ENCODE measurements at regions not wholly inside any gene's neighbourhood (a gene's known extent, or its start where the extent isn't known, plus 50 kb on each side); places are given as distances from the start of the nearest gene placed in this dataset.

DNA sequence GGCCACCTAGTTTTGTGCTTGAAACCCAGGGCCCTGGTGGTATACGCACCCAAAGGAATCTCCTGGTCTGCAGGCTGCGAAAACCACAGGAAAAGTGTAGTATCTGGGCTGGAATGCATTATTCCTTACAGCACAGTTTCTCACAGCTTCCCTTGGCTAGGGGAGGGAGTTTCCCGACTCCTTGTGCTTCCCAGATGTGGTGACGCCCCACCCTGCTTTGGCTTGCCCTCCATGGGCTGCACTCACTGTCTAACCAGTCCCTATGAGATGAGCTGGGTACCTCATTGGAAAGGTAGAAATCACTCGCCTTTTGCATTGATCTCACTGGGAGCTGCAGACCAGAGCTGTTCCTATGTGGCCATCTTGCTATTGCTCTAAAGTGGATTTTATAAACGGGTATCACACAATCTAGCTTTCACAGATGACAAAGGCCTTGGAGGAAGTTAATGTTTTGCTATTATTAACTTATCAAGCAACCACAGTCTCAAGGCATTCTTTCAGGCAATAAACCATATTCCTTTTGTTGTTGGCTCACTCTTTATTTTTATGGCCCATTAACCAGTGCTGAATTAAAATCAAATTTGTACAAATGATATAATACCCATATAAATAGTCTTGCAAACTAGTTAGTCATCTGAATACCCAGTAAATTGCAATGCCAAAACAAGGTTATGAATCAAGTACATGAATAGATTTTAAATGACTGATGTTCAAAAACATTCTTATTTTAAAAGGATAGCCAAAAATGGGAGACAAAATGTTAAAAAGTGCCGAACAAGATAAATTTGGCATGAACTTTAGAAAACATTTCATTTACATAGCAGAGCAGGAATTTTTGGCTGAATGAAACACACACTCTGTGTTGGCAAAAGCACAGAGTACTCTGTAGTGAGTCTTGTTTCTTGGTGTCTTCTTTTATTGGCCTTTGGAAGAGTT, 475.4 kb upstream of the ARGLU1 start:
- DNase-seq (ENCODE audit: low read depth in 3 of 3): no peak

DNA sequence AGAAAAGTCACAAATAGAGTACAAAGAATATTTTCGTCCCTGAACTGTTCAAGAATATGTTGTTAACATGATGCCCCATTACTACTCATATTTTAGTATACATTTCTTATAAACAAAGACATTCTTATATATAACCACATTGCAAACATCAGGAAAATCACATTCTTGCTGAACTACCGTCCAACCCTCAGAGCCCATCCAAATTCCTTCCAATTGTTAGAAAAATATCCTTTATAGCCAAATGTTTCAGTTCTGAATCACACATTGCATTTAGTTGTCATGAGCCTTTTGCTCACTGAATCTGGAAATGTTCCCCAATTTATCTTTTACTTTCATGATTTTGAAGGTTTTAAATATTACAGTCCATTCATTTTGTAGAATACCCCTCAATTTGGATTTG, 467.8 kb upstream of the ARGLU1 start:
- DNase-seq (ENCODE audit: low read depth in 3 of 3): no peak

DNA sequence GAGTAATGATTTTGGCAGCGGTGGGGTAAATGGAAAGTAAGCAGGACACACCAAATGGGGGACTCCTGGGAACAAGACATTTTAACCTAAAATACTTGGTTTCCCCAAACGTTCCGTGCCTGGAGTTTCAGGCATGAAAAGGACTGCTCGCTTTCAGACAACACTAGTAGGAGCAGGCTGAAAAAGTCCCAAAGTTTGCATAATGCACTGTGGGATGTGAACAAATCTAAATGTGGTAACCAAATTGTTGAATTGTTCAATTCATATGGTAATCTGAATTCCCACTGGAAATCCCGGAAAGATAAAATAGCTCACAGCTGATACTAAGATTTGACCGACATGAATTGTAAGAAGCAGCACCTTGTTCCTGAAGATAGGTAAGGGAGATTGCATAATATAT, 467.2 kb upstream of the ARGLU1 start:
- no peak for DNase-seq (ENCODE audit: low read depth in 3 of 3)

DNA sequence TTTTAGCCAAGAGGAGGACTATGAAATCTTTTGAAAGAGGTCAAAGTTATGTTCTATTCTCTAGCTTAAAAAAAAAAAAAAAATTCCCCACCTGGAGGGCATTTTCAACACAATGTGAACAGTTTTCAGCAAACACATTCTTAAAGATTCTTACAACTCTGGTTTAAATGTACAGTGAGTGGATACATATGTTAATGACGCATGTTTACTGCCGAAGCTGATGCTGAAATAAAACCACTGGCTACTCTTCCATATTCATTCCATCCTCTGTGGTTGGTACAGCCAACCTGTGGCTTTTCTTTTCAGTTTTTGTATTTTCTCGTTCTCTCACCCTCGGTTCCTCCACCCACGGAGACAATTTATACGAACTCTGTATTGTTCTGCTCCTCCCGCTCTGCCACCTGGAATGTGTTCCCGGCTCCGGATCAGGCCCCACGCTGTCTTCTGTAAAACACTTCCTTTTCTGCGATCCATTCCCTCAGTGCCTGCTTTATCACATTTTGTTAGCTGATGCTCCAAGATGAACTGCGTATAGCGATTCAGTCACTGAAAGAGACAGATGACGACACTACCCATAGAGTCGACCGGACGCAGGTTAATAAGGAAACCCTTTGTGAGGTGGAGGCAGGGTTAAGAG, 466.4 kb upstream of the ARGLU1 start:
- DNase-seq (ENCODE audit: low read depth in 3 of 3): no peak

DNA sequence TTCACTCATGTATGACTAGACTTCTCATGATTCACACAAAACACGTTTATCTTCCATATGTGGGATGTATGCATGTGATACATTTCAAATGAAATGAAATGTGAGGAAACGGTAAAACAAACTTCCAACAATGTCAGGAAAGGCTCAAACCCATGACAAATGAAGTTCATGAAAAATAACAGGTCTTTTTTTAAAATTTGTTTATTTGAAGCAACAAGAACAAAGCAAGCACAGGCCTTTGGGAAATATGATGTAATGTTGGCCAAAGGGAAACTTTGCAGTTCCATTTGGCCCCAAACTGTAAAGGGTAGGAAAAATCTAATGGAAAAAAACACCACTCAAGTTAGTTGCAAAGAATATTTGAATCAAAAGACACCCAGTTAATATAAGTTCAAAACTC, 463.8 kb upstream of the ARGLU1 start:
- no peak for DNase-seq (ENCODE audit: low read depth in 3 of 3)

DNA sequence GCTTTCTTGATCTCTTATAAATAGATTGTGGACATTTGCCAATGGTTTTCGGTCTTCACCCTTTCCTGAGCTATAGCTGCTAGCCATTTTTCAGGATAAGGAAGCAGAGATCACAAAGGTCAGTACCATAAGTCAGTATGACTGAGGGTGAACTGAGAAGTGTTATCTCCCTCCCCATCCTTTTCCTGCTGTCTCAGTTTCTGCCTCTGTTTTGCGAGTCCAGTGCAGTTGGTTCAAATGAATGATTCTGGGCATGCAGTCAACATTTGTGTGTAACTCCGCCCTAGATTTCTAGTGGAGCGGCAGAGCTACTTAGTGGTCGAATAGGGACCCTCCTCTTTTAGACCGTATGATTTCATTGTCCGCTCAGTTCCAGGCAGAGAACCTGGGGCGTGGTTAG, 460.8 kb upstream of the ARGLU1 start:
- DNase-seq (ENCODE audit: low read depth in 3 of 3): no peak

DNA sequence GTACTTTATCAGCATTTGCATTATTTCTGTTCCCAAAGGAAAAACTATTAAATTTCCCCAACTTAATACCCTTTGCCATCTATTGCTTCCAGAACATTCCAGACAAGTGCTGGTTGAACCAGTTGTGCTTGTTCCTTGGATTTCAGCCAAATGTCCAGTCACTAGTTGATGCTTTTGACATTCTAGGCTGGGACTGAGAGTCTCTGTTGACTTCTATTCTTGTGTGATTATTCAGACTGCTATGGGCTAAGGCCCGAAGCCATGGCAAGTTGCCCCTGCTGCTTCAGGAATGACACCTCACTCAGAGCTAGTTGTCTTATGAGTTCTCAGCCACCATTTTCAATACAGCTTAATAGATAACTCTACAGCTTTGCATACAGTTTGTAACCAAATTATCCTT, 458.1 kb upstream of the ARGLU1 start:
- DNase-seq (ENCODE audit: low read depth in 3 of 3): no peak

DNA sequence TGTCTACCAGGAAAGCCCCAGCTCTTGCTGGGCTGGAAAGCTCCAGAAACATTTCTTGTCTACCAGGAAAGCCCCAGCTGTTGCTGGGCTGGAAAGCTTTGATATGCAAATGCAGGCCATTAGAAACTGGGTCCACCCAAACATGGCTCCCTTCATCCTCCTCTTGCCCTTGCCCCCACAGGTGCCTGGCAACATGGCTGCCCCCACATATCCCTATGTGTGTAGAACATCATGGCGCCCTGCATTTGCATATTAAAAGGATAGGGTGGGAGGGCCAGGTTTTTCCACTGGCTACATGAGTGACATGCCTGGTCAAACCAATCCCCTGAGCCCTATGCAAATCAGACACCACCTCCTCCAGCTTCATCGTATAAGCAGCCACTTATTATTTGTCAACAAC, 455.4 kb upstream of the ARGLU1 start:
- no peak for DNase-seq (ENCODE audit: low read depth in 3 of 3)

DNA sequence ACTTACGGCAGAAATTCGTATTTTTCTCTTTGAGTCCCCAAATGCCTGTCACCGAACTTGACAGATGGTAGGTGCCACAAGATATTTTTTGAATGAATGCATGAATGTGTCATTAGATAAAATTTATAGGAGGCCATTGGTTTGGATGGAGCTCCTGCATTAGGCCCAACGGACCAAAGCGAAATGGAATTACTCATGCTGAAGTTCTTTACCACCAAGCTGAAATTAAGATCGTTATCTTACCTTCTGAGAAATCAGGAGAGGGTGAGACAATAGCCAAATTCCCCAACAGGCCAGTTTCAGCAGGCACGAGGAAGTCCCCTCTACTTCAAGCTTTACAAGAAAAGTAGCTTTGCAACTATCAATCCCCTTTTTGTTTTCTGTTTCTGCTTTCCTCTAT, 452.5 kb upstream of the ARGLU1 start:
- no peak for DNase-seq (ENCODE audit: low read depth in 3 of 3)

DNA sequence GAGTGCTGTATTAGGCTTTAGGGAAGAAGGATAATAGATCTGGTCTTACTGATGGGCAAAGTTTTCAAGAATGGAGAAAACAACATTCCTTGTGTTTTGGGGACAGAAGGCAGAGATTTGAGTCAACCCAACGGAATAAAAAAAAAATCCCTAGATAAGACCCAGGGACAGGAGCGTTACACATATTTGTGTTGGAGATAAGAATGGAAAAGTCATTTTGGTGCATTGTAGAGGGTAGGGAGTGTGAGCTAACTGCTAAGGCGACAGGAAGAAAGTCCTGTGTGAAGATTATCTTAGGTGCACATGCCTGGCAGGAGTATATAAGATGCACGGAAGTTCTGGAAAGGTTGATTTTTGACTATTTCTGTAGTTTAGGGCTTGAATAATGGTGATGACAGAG, 450.3 kb upstream of the ARGLU1 start:
- no peak for DNase-seq (ENCODE audit: low read depth in 3 of 3)

DNA sequence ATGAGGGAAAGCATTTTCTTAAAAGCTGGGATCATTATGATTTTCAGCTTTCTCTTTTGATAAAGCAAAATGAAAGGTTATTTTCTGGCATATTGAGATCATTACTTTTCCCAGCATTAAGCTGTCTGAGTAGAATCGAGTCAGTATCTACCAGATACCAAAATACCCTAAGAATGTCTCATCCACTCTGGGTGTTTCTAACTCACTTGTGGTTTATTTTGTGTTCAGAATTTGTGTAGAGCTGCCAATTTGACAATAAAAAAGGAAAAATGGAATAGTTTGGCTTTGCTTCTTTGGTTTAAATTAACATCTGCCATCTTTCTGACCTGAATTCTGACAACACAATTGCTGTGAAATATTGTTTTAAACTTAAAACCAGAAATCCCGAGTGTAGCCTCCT, 438.7 kb upstream of the ARGLU1 start:
- DNase-seq (ENCODE audit: low read depth in 3 of 3): no peak

DNA sequence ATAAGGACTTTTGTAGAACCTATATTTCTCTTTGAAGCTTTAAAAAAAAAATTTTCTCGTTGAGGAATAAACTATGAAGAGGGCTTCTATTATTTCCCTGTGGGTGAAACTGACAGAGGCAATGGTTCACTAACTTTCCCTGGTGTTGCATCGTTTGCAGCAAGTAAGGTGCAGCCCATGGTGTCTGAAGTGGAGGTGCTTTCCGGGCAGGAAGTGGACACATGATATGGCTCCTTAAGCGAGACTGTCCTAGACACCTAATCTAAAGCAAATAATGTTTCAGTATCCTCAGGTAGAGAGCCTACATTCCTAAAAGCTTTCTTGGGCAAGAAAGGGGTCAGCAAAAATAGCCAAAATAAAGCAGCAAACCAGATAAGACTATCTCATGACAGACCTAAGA, 437.6 kb upstream of the ARGLU1 start:
- DNase-seq (ENCODE audit: low read depth in 3 of 3): no peak

DNA sequence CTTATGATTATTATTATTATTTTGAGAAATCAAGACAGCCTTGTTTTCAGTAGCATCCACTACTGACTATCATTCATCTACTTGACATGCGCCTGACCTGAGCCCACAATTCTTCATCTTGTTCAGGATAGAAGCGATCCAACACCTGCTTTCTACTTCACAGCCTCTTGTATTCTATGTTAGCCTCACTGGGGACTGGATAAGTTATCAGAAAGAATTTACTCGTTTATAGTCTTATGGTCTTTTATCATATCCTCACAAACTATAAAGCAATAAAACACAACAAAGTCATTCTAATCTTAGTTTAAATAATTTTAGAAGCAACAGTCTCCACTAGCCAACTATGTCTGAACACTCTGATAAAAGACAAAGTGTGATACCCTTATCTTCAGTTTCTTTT, 436.0 kb upstream of the ARGLU1 start:
- DNase-seq (ENCODE audit: low read depth in 3 of 3): no peak

DNA sequence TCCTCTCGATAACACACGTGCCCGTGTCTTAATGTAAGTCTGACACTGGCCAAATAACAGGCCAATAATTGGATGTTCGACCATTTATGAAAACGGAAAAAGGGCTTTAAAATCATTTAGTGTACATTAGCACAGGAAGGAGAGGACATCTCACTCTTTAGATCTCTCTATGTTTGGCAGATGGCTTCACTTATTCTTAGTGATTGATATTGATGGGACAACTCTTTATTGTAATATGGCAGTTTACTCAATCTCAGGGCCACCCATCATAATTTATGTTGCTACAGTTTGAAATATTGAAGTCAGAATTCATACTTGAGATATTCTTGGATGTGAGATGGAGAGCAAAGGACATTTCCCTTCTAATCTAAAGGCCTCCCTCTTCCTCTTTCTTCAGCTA, 430.7 kb upstream of the ARGLU1 start:
- DNase-seq (ENCODE audit: low read depth in 3 of 3): no peak

DNA sequence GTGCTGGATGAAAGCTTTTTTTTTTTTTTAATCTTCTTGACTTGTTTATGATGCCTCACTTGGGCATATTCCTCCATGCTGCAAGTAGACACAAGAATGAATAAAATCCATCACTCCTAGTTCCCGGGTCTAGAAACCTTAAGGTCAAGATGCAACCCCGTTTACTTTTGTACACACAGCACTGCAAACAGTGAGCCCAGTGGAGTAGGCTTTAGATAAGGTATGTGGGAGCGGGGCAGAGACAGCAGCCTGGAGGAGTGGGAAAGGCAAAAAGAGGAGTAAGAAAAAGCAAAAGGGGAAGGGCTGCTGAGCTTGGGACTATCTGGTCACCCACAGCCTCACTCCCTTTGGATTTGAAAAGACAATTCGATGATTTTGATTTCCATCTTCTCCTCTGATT, 429.8 kb upstream of the ARGLU1 start:
- DNase-seq (ENCODE audit: low read depth in 3 of 3): no peak

DNA sequence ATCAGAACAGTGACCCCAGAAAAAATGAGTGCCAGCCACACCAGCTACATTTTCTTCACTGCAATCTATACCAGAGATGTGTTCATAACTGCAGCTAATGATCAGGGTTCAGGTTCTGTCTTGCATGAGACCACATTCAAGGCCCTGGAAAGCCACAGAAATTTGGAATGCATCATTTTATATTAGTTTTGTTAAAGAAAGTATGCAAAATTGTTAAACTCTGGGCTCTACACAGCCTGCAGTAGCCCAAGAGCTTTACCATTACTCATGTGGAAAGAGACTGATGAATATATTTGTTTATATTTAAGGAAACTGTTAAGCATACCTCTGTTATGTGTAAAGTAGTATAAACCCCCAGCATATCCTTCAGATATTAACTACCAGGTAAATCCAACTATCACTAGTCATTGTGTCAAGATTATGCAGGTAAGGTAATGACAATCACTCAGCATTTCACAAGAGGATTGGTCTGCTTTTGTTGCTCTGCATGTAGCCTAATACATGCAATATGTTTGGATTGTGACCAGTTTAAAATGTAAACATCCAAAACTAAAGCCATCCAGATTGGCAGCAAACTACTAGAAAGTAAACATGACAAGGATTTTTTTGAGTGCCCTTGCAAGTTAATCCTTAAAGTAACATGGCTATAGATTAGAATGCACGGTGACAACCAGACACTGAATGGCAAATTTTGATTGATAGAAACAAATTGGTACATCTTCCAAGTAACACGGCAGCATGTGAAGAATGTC, 429.1 kb upstream of the ARGLU1 start:
- DNase-seq (ENCODE audit: low read depth in 3 of 3): no peak

DNA sequence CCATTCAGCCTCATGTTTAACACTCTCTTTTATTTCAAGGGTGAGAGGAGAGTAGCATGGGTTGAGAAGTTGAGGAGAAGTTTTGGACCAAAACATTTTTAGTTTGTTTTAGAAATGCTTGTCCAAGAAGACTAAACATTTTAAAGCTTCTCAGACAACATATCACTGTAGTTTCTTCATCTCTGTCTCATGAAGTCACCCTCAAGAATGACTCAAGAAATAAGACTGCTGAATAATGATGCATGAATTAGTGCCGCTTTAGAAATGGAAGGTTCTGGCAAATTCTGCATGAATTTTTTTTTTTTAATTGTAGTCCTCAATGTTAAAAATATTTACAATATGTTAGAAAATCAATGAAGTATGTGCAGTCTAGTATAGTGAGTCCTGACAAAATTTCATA, 422.7 kb upstream of the ARGLU1 start:
- no peak for DNase-seq (ENCODE audit: low read depth in 3 of 3)

DNA sequence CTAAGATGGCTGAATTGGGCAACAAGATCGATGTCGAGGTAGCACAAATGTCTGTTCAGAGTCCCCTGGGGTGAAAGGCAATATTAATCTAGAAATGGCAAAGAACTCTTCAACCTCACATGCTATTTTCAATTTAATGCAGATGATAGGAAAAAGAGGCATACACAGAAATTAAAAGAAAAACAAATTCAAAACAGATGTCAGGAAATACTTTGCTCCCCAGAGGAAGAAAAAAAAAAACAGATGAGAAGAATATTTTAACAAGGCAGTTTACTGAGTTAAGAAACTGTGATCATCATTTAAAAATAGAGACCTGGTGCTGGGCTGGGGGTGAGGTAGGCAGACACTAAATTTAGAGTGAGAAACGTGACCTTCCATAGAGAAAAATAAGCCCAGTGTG, 421.9 kb upstream of the ARGLU1 start:
- no peak for DNase-seq (ENCODE audit: low read depth in 3 of 3)

DNA sequence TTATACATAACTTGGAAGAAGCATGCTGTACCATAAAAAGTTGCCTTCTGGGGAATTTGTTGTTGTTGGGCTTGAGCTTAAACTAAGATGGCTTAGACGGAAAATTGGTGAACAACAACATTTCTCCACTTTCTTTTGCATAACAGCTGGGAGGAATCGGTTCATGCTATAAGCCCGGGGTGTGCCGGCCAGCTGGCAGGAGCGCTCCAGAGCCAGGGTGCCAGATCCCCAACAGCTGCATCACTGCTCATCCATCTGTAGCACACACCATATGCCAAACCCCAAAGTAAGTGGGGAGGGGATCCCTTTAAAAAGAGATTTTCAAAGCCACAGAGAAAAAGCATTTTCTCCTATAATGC, 419.5 kb upstream of the ARGLU1 start:
- no peak for DNase-seq (ENCODE audit: low read depth in 3 of 3)

DNA sequence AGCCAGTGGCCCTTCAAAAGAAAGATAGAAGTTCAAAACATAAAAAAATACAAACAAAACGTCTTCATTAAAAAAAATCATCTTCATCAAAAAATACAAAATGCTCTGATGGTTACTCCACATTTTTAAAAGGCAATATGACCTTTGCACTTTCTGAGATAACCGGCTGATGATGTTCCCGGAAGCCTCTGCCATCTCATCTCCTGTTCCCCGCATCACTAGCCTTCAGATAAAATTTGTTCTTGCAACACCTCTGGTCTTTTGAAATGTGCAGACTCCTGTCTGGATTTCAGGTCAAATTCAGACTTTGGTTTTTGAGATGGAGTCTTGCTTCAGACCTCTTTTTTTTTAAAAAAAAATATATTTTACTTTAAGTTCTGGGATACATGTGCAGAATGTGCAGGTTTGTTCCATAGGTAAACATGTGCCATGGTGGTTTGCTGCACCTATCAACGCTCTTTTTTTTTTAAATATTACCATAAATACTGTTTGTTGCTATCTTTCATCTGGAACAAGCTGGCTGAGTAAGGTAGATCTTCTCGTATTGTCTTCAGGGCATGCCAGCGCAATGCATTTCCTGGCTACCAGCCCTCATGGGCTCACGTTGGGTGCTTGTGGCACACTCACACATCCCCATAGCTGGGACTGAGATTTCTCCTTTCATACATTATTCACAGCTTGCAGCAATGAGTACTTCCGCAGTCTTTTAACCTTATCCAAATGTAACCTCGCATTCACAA, 418.9 kb upstream of the ARGLU1 start:
- DNase-seq (ENCODE audit: low read depth in 3 of 3): no peak

DNA sequence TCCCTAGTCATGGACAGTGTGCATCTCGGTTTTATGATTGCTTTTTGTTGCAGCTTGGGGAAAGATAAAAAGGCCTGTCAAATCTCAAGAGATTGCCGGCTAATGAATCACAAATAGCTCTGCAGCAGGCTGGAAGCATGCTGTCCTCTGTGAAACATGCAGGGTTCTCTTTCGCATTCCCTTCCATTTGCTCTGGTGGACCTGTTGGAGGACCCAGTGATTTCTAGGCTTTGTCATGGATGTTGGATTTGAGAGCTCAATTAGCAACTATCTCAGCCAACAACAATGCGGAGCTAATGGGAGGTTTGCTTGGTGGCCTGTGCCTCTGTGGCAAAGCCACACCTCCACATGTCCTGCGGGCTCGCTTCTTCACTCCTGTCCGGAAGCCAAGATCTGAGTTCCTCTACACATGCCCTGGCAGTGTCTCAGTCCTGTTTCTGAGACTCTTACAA, 418.1 kb upstream of the ARGLU1 start:
- DNase-seq (ENCODE audit: low read depth in 3 of 3): no peak

DNA sequence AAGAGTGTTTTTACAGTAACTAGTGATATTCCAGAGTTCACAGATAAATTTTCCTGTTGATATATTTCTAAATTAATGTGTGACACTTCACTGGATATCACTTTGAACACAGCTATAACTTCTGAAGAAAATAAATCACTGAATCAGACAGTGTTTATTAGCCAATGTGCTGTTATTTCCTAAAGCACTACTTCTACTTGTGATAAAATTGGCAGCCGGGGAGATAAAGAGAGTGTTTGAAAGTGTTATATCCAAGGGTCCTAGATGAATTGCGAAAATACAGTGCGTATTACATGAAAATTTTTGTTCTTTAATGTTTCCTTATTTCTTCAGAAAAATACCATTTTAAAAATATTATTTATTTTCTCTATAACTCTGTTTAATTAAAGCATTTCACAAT, 417.5 kb upstream of the ARGLU1 start:
- no peak for DNase-seq (ENCODE audit: low read depth in 3 of 3)
